Endodermal cell (in vitro differentiated cells): ENCODE measurements at regions not wholly inside any gene's neighbourhood (a gene's known extent, or its start where the extent isn't known, plus 50 kb on each side); places are given as distances from the start of the nearest gene placed in this dataset.
A peak's percentile ranks its signal among the peaks of the same experiment; 100 is the strongest.

Experiments used
- DNase-seq: peaks from one replicate; pipeline ENCODE4 v3.0.0-alpha.2; 2017
- H3K27ac ChIP-seq: 2 replicates; pipeline ENCODE4 v1.5.1; 2013; ENCODE audit warnings: mild to moderate bottlenecking, low read depth, low read length, moderate library complexity
- H3K27me3 ChIP-seq: 2 replicates; pipeline ENCODE4 v1.6.1; 2013; ENCODE audit warnings: mild to moderate bottlenecking, low read length, moderate library complexity; ENCODE audit not compliant: insufficient read depth, control insufficient read depth, poor library complexity, severe bottlenecking
- H3K36me3 ChIP-seq: 2 replicates; pipeline ENCODE4 v1.7.0; 2013; ENCODE audit warnings: mild to moderate bottlenecking, low read length, moderate library complexity; ENCODE audit not compliant: control insufficient read depth, insufficient read depth
- H3K4me1 ChIP-seq: one replicate; pipeline ENCODE4 v1.7.0; 2013; ENCODE audit warnings: low read length; ENCODE audit not compliant: control insufficient read depth, insufficient read depth
- H3K4me3 ChIP-seq: 2 replicates; pipeline ENCODE4 v1.5.1; 2013; ENCODE audit warnings: mild to moderate bottlenecking, low read length, moderate library complexity
- H3K9ac ChIP-seq: 2 replicates; pipeline ENCODE4 v1.6.1; 2013; ENCODE audit warnings: mild to moderate bottlenecking, low read length, moderate library complexity; ENCODE audit not compliant: poor library complexity, severe bottlenecking; ENCODE audit errors: extremely low read depth
- H3K9me3 ChIP-seq: 2 replicates; pipeline ENCODE4 v1.6.1; 2013; ENCODE audit warnings: mild to moderate bottlenecking, low read length, moderate library complexity; ENCODE audit not compliant: control insufficient read depth
- H3K27ac Mint-ChIP-seq: 2 replicates; pipeline ENCODE4 v1.8.0; 2020; ENCODE audit warnings: mixed read lengths
- H3K27me3 Mint-ChIP-seq: 2 replicates; pipeline ENCODE4 v1.8.0; 2021; ENCODE audit warnings: mild to moderate bottlenecking, mixed read lengths; ENCODE audit not compliant: insufficient read depth
- H3K36me3 Mint-ChIP-seq: 2 replicates; pipeline ENCODE4 v1.8.0; 2020; ENCODE audit warnings: low read depth, mixed read lengths
- H3K4me1 Mint-ChIP-seq: 2 replicates; pipeline ENCODE4 v1.8.0; 2020; ENCODE audit warnings: mixed read lengths
- H3K4me3 Mint-ChIP-seq: 2 replicates; pipeline ENCODE4 v1.8.0; 2020; ENCODE audit warnings: mild to moderate bottlenecking, moderate library complexity, mixed read lengths
- H3K9me3 Mint-ChIP-seq: 2 replicates; pipeline ENCODE4 v1.8.0; 2020; ENCODE audit warnings: mild to moderate bottlenecking, mixed read lengths
- CTCF ChIP-seq: fragments of 200-600 bp; sonication (generic); conservative IDR thresholded peaks from 2 replicates; pipeline ENCODE4 v1.5.0; 2021; ENCODE audit warnings: antibody characterized with exemption, mild to moderate bottlenecking
- WGBS, 2 experiments: methylation state at CpG; one replicate each; pipeline versions ENCODE4 v1.1.5 to v1.1.7; 2013; ENCODE audit warnings: missing lambda C conversion rate in 2 of 2, mixed read lengths in 1 of 2; ENCODE audit not compliant: insufficient coverage in 1 of 2, insufficient read length in 1 of 2; 5-methylcytosine and 5-hydroxymethylcytosine counted together

- no peaks in the 10 kb centered on the region for H3K9me3 Mint-ChIP-seq
Measured at GRCh38 chr15:52960283-52960682, 170.1 kb upstream of the ONECUT1 start.

GRCh38 chr15:52943746-52944145 is 153.6 kb upstream of the ONECUT1 start:
- WGBS, 2 experiments: 90 to 92% methylated on average over 2 of the region's 2 CpGs
- Mint-ChIP-seq H3K36me3 (no peaks in the 10 kb centered on the region), H3K4me3 (no peak overlapping the region), H3K27ac (no peak overlapping the region), H3K27me3 (peaks cover 1% of the 10 kb centered on the region), H3K9me3 (no peaks in the 10 kb centered on the region), H3K4me1 (no peaks in the 10 kb centered on the region)
- DNase-seq: no peak
- no peak overlapping the region for H3K4me3 ChIP-seq
- TF ChIP-seq CTCF: no peak
- H3K27me3 ChIP-seq: no peaks in the 10 kb centered on the region
- no peaks in the 10 kb centered on the region for H3K4me1 ChIP-seq
- H3K9me3 ChIP-seq: no peaks in the 10 kb centered on the region
- H3K9ac ChIP-seq: no peak overlapping the region
- H3K36me3 ChIP-seq: no peaks in the 10 kb centered on the region
- no peak overlapping the region for H3K27ac ChIP-seq

More at GRCh38 chr15:52960283-52960682, 170.1 kb upstream of the ONECUT1 start:
- H3K4me3 Mint-ChIP-seq: no peak overlapping the region
- TF ChIP-seq CTCF: peak; percentile 28
- H3K36me3 Mint-ChIP-seq: no peaks in the 10 kb centered on the region
- peaks cover 5% of the 10 kb centered on the region for H3K4me1 Mint-ChIP-seq
- Histone ChIP-seq H3K27ac (no peak overlapping the region), H3K9ac (no peak overlapping the region), H3K4me3 (no peak overlapping the region), H3K27me3 (no peaks in the 10 kb centered on the region), H3K4me1 (no peaks in the 10 kb centered on the region), H3K9me3 (no peaks in the 10 kb centered on the region), H3K36me3 (no peaks in the 10 kb centered on the region)
- no peak for DNase-seq
- 90% methylated on average over 5 to 6 of the region's 6 CpGs for WGBS, 2 experiments
- H3K27me3 Mint-ChIP-seq: no peaks in the 10 kb centered on the region
- no peak overlapping the region for H3K27ac Mint-ChIP-seq

GRCh38 chr15:52936489-52936888 is 146.4 kb upstream of the ONECUT1 start:
- Mint-ChIP-seq H3K27ac (no peak overlapping the region), H3K4me3 (no peak overlapping the region), H3K9me3 (no peaks in the 10 kb centered on the region), H3K27me3 (peaks cover 1% of the 10 kb centered on the region), H3K4me1 (no peaks in the 10 kb centered on the region), H3K36me3 (no peaks in the 10 kb centered on the region)
- 87 to 100% methylated on average over 1 of the region's 1 CpG for WGBS, 2 experiments
- H3K9me3 ChIP-seq: no peaks in the 10 kb centered on the region
- no peak for DNase-seq
- H3K4me3 ChIP-seq: no peak overlapping the region
- no peaks in the 10 kb centered on the region for H3K36me3 ChIP-seq
- no peaks in the 10 kb centered on the region for H3K4me1 ChIP-seq
- no peak overlapping the region for H3K9ac ChIP-seq
- no peaks in the 10 kb centered on the region for H3K27me3 ChIP-seq
- no peak overlapping the region for H3K27ac ChIP-seq
- no peak for TF ChIP-seq CTCF
